Superior temporal gyrus (tissue), 1 donor: ENCODE measurements at regions not wholly inside any gene's neighbourhood (a gene's known extent, or its start where the extent isn't known, plus 50 kb on each side); places are given as distances from the start of the nearest gene placed in this dataset.
"Not testable (repeated sequence)": the region's sequence is repeated elsewhere in the genome, so short reads cannot be mapped to it uniquely, and the experiment has no call there.

Experiments used
- DNase-seq: peaks from one replicate; pipeline ENCODE4 v3.0.0-alpha.2; 2016; ENCODE audit errors: extremely low spot score

DNA sequence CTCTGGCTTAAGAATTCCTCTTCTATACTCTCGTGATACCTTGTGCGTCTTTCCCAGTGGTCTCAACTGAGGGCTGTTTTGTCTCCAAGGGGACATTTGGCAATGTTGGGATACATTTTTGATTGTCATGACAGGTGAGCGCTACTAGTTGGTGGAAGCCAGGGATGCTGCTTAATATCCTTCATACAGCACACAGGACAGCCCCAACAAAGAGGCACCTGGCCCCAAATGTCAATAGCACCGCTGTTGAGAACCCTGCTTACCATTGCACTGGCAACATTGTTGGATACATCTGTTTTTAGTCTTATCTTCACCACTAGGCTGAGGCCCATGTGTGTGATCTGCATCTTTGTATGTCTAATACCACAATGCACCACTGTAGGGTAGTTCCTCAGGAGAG, 114.1 kb downstream of the C9orf152 start:
- DNase-seq = no peak

DNA sequence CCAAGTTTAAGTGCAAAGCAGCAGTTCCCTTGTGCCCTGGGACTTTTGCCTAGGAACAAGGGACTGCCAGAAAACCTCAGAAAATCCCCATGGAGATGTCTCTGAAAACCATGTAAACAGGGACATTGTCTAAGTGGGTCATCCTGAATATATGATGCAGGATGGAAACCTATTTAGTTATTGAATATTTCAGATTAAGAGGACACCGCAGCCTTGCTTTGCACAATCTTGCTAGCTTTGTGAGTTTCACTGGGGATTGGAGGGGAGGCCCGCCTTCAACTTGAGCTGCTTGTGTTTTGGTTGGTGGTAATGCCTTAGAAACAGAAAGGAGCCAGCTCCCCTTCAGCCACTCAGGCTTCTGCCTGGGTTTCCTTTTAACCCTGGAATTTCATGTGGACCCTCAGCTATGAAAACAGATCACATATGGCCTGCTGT, 112.8 kb downstream of the C9orf152 start:
- no peak for DNase-seq

DNA sequence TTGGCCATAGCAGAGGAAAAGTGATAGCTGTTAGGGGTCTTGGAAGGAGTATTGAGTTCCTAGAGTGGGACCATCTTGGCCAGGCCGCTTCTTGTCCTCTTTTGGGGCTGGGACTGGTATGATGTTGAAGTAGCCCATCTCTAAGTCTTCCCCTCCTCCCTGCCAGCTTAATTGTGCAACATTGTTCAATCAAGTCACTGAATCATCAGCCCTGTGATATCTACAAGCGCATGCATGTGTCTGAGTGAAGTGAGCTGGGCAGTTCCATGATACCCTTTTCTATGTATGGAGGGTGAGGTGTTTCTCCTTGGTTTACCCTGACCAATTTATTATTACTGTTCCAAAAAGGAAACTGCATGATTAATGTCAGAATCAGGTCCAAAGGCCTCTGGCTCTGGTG, 112.2 kb downstream of the C9orf152 start:
- no peak for DNase-seq

DNA sequence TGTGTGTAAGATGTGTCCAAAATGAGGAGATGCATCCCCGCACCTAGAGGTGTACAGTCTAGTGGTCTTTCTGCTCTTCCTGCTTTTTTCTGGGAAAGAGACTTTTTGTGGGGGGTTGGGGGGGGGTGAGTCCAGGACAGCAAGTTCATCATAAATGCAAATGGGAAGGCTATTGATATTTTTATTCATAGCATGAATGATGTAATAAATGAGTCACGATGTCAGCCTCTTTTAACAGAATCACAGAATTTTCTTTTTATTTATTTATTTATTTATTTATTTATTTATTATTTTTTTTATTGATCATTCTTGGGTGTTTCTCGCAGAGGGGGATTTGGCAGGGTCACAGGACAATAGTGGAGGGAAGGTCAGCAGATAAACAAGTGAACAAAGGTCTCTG, 111.3 kb downstream of the C9orf152 start:
- not testable (repeated sequence) for DNase-seq

DNA sequence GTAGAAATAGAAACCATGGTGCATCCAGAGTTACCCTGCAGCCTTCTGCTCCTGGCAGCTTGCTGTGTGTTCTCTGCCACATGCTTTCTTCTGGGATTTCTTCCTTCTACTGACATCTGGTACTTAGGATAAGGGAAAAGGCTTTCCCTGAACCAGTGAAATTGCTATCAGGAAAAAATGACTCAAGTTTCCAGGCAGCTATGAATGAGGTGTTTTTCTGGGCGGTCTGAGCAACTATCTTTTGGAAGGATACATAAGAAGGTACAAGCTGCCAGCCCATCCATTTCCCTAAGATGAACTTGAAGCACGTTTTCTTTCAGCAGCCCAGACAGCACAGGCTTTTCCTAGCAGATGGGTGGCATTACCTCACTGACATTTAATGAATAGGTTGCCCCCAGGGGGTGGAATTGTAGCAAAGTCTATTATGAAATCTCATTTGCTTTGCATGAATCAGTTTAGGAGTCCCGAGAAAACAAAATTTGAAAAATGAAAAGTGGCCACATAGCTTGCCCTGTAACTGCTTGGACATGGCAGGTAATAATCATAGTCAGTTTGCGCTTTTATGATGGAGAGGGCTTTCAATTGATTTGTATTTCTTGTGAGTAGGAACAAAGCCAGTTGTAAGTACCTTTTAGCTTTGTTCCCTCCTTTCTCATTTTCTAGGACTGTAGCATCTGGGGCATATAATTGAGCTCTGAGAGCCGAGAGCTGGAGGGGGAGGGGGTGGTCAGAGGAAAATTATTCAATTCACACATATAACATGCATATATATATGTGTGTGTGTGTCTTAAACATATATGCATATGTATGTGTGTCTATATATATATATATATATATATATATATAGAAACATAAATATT, 108.5 kb downstream of the C9orf152 start:
- DNase-seq = peak; percentile 50

DNA sequence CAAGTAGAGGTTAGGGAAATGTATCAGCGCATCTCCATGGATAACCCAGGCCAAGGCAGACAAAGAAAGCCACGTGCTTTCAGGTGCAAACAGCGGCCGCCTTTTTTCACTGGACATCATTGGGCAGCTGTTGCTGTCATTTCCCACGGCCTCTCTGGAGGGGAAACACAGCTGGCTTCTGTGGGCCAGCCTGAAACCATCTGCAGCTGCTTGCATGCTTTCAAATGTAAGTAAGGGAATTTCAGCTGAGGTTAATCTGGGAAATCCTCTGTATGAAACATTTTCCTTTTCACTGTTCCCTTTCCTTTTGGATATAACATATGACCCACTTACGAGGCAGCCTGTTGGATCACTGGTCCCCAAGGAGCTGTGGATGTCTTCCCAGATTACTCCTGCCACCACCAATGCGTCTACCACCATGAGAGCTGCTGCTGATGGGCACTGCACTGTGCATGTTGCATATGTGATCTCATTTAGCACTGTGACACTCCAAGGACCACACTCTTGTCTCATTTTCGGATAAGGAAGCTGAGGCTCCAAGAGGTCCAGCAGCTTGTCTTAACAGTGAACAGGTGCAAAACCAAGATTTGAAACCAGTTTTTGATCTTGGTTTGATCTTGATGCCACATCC, 106.3 kb downstream of the C9orf152 start:
- no peak for DNase-seq

DNA sequence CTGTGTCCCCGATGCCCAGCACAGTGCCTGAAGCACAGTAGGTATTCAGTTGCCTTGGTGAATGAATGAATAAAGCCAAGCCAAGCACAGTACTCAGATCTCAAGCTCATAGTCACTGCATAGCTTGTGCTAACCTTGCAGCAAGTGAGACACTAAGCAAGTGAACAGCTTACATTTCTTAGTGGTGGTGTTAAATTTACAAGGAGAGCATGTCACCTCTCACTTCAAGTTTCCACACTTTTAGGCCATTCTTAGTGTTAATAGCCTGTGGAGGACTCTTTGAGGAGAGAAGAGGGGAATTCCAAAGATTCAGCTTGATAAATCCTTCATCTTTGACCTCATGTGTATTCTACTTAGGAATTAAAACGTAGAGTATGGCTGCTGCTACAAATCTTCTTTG, 104.7 kb downstream of the C9orf152 start:
- no peak for DNase-seq

DNA sequence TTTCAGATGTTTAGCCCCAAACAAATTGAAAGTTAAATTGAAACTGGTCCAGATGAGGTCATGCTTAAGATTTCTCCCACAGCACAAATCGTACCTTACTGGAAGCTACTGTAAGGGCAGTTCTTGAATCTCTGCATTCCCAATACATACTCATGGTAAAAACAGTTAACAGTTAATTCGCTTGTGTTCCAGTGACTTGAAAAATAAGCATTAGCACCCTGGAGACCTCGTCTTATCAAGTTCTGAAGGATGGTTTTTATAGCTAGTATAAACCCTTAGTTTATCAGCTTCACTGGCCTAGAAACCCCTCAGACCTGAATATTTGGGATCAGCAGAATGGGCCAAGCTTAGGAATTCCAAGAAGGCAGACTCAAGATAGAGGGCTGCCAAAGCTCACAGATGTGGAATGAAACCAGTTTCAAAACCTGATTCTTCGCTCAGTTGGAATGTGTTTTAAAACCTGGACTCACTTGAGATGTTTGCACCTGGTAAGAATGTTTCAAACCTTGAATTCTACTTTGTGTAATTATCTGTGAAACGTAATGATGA, 103.6 kb downstream of the C9orf152 start:
- no peak for DNase-seq

DNA sequence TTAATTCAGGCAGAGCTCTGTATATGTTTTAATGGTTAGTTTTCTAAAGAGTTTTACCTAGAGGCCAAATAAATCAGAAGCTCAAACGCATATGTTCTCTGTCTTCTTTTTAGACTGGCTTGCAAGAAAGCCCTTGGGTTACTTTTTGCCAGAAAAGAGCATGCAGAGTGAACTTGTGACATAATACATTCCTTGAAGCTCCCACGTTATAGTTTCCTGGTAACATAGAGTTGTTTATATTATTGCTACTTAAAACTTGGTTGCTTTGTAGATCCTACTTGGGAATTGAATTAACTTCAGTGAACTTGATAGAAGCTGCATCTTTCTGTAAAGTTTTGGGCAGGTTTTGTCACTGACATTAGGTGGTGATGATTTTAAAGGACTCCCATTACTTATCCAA, 102.9 kb downstream of the C9orf152 start:
- no peak for DNase-seq

DNA sequence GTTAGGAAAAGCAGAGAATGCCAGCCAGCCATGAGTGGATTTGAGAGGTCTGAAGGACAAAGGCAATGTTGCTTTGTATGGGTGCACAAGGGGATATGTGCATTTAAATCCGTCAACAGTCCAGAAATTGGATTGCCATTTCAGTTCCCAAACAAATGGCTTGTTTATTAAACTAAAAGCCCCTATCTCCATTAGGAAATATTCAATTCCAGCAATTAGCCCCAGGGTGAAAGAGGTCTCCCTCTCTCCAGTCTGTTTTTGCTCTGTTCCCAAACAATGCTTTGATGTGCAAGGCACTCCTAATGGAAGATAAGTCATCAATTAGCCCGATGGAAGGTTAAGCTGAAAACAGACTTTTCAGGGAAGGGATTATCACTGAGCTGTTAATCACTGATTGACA, 101.3 kb downstream of the C9orf152 start:
- no peak for DNase-seq

DNA sequence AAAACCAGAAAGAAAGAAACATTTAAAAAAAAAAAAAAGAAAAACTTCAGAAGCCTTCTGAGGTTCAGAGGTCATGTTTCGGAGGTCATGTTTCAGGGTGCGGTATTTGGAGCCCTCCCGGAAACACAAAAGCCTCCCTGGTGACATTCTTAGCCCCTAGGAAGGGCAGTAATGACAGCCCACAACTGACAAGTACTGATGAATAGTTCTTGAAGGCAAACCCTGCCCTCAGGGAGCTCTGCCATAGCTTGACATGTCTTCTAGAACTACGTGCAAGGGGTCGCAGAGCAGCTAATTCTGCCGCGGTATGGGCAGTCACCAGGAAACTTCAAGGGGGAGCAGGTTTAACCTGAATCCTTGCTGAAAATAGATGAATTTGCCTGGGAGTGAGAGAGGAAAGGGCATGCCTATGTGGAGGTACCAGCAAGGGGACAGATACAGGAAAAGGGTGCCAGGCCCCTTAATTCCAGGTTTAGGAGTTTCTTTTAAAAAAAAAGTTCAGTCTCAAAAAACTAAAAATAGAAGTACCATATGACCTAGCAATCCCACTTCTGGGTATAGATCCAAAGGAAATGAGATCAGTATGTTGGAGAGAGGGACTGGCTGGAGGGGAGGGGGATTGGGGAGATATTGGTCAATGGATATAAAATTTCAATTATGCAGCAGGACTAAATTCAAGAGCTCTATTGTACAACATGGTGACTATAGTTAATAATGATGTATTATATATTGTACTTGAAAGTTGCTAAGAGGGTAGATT, 98.4 kb downstream of the C9orf152 start:
- DNase-seq = no peak

DNA sequence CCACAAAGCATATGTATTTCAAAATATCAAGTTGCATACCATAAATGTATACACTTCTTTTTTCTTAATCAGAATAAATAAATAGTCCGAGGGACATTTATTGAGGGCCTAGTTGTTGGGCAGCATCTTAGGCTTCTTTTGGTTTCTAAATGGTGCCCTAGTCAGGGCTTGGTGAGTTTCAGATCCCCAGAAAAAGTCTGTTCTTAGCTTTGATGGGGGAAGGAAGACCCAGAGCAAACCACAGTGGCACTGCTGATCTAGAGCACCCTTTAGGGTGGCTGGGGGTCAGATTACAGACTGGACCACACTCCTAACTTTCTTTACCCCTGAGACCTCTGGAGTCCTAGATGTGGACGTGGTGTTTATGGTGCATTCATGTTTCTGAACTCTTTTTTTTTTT, 97.8 kb downstream of the C9orf152 start:
- DNase-seq = no peak

DNA sequence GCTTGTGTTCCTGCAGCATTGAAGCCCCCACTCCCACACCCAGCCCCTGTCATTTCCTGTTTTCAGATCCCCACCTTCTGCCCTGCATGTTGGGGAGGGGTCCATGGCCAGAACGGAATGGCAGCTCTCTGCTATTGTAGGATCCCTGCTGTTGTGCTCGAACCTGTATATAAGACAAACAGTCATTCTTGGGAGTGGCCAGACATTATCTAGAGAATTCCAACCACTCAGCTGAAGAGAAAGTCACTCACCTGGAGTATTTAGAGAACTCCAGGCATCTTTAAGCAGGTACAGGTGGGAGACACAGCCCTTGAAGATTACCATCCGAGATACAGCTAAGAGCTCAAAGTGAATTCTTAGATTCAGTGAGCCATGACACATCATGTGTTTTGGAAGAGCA, 96.1 kb downstream of the C9orf152 start:
- DNase-seq = no peak

DNA sequence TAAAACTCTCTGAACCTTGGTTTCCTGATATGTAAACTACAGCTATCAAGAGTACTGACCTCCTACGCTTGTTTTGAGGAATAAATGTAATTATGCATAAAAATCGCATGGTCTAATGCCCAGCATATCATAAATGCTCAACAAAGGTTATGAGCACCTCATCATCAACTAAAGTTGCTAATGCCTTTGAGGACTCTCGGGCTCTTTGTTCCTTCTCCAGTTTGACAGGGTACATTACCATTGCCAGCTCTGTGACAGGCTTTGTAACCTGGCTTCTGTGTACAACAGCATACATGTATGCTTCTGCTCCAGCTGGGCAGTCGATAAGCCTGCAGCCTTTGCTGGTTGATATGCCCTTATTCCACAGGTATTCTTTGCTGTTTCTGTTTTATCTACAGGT, 95.2 kb downstream of the C9orf152 start:
- DNase-seq = no peak

DNA sequence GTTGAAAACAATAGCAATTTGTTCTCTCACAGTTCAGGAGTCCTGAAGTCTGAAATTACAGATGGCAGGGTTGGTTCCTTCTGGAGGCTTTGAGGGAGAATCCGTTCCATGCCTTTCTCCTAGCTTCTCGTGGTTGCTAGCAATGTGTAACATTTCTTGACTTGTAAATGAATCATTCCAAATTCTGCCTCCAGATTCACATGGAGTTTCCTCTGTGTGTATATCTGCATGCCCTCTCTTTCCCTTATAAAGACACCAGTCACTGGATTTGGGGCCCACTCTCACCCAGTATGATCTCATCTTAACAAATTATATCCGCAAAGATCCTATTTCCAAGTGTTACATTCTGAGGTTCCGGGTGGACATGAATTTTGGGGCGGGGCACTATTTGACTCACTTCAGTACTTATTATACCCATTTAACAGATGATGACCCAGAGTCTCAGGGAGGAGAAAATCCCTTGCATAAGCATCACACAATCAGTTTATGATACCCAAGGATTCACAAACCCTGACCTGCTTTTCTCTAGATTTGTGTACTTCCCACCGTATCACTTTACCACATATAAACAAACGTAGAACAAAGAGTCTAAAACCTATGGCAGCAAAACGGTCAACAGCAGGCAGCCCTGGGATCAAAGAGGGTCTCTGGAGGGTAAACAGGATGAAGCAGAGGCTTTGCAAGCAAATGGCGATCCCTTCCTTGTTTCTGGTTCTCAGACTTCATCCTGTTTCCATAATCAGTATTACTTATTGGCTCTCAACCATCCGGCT, 93.7 kb downstream of the C9orf152 start:
- DNase-seq = no peak

DNA sequence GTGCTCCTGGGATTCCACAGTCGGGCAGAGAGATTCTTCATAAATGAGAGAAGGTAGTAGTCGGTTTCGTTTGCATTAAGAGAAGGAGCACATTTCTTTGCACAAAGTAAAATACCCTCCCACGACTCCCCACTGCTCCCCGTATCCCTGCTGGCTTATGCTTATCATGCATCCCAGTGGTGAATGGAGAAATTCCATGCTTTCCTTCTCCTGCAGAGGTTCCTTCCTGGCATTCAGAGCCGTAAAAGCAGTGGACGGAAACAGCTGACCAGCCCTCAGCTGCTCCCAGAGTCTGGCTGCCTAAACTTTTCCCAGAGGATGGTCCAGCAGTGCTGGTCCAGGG, 93.1 kb downstream of the C9orf152 start:
- no peak for DNase-seq

DNA sequence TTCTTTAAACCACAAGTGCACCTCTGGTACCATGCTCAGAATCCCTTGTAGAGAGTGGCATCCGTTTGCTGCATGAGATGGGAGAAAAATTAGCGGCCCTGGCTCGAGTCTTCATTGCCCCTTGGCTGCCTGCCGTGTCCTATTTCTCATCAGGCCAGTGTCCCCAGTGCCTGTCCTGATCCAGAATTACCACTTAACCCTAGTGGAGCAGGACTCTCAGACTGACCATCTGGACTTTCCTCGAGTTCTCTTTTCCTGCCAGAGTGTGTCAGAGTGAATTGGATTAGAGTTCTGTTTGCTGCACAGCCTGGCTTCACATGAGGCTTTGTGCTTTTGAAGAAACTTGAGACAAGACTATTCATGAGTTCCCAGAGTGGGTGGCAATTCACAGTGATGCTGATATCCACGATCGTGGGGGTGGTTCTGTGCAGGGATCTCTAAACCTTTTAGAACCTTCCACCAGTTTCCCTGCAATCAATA, 92.6 kb downstream of the C9orf152 start:
- DNase-seq = peak; percentile 37

DNA sequence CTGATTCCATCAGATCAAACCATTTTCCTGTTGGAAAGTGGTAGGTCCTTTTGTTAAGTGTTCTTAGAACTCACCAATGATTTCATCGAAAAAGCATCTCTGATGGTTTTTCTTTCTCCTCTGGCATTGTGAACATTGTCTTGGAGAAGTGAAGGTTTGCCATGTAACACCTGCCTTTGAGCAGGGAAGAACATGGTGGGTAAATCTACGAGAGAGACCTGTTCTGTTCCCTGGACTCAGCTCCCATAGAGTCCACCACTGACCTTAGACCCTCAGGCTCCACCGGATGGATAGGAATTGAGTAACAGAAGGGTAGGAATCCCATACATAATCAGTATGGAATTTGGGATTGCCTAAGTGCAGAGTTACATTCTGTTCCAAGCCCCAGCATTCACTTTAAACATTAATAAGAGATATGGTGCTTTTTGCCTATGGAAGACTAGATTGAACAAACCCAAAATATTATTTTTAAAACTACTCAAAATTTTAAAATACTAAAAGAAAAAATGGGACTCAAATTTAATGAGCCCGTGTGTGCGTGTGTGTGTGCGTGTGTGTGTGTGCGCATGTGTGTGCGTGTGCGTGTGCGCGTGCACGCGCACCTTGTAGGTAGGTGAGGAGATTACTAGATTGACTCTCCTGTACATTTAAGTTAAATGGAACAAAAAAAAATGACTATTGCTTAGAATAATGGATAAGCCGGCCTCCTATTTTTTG, 92.0 kb downstream of the C9orf152 start:
- no peak for DNase-seq

DNA sequence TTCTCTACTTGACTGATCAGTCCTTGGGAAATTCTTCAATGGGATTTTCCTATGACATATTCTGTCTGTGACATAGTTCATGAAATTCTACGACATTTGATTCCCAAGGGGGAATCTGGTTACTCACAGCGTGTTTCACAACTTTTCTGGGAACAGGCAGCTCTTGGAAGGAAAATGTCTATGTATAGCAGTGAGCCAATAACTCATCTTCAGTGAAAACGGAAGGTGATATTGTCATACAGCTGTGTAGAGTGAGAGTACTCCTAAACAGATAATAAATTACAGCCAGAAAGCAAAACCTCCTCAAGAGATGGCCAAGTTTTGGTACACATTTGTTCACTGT, 91.4 kb downstream of the C9orf152 start:
- no peak for DNase-seq

DNA sequence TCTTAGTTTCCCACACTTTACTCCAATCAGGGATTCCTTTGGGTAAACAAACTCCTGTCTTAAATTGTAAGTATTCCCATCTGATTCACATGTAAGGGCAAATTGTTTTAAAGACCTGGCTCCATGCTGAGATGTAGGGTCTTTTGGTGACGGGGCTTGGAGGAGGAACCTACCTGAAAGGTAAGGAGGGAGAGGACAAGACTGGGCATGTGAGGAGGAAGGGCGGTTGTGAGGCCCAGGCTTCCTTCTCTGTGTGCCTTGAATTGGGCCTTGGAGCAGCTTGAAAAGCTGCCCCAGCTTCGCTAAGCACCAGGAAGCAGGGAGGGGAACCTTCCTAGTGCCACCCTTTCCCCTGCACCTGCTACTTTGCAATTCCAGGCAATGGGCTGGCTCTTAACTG, 86.8 kb downstream of the C9orf152 start:
- no peak for DNase-seq
